Kidney (tissue), 13 donors: ENCODE measurements at regions not wholly inside any gene's neighbourhood (a gene's known extent, or its start where the extent isn't known, plus 50 kb on each side); places are given as distances from the start of the nearest gene placed in this dataset.

ENCODE experiments used
- DNase-seq, 5 donors: peaks; one replicate each; pipeline ENCODE4 v3.0.0-alpha.2; 2013 to 2020
- FAIRE-seq: peaks from 2 replicates; lab custom pipeline; 2012; peaks lifted over from hg19 to GRCh38; lab: Jason Lieb, UNC
- H3K27ac ChIP-seq, 2 donors: one replicate each; pipeline ENCODE4 v1.7.0; 2013; ENCODE audit warnings: low read depth in 2 of 2, low read length in 2 of 2, inconsistent platforms in 1 of 2
- H3K27me3 ChIP-seq: one replicate; pipeline ENCODE4 v1.7.1; 2013; ENCODE audit warnings: low read length, inconsistent platforms; ENCODE audit not compliant: control insufficient read depth, insufficient read depth
- H3K36me3 ChIP-seq, 3 donors: one replicate each; pipeline versions ENCODE4 v1.7.0 to v1.7.1; 2013; ENCODE audit warnings: low read length in 3 of 3, control low read depth in 1 of 3, inconsistent platforms in 1 of 3; ENCODE audit not compliant: insufficient read depth in 3 of 3, control insufficient read depth in 2 of 3
- H3K4me1 ChIP-seq, 3 donors: one replicate each; pipeline versions ENCODE4 v1.7.0 to v1.7.1; 2013; ENCODE audit warnings: low read length in 3 of 3, inconsistent platforms in 1 of 3, low read depth in 1 of 3; ENCODE audit not compliant: control insufficient read depth in 2 of 3, insufficient read depth in 2 of 3
- H3K4me3 ChIP-seq, 3 donors: one replicate each; pipeline versions ENCODE4 v1.7.0 to v1.8.1; 2013; ENCODE audit warnings: low read length in 3 of 3, control low read depth in 1 of 3, inconsistent platforms in 1 of 3
- H3K9ac ChIP-seq, 3 donors: one replicate each; pipeline versions ENCODE4 v1.7.0 to v1.7.1; 2013; ENCODE audit warnings: low read length in 3 of 3, control low read depth in 1 of 3, inconsistent platforms in 1 of 3
- H3K9me3 ChIP-seq, 3 donors: one replicate each; pipeline versions ENCODE4 v1.7.0 to v1.7.1; 2013; ENCODE audit warnings: low read length in 3 of 3, control low read depth in 1 of 3, inconsistent platforms in 1 of 3; ENCODE audit not compliant: control insufficient read depth in 2 of 3, insufficient read depth in 1 of 3
- CTCF ChIP-seq: IDR thresholded peaks from 3 replicates; pipeline ENCODE4 v1.5.1; 2012; ENCODE audit warnings: mild to moderate bottlenecking, moderate library complexity, borderline replicate concordance; ENCODE audit not compliant: insufficient read depth; ENCODE audit errors: extremely low read depth
- intact Hi-C: fragments of 100-400 bp; cut with DNase I; formaldehyde crosslinking; loops from one replicate; pipeline ENCODE4 v1.11.1; 2022
- donor health status: control.
- donor health status: control.
- donor health status: control.
- donor health status: control.
- donor health status: control.
- donor health status: DM: yes; HTN: yes; CAD: no.
- donor health status: Normal renal cell carcinoma (clear cell type).

DNA sequence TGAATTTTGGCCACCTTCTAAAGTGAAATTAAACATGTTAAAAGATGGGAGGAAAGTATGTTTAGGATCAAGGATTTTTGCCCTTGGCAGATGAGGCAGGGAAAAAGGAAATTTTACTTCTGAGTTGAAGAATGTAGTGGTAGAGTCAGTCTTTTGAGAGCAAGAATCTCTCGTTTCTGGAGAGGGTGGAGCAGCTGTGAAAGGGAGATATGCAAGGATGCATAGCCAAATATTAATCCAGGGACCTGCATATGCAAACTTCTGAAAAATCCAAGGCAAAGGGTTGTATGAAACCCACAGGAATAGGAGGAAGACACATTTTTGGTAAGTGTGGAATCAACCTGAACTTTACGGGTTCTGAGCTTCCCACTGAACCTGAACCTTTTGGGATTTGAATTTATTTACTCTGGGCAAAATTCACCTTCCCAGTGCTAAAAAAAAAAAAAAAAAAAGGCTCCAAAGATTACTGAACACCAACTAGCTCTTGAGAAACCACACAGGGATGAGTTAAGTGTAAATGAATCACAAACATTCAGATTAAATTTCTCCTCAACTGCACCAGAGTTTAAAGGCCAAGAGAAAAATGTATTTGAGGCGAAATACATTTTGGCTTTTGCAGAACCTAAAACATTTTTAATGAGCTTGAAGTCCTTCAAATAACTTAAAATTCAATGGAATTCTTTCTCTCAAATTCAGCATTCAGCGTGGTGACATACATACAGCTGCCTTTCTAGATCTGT is 187.1 kb upstream of the CDKN3 start:
- H3K4me3 ChIP-seq: no peak overlapping the region
- FAIRE-seq (no peak), DNase-seq (no peak)
- H3K27me3 ChIP-seq: no peaks in the 10 kb centered on the region
- H3K36me3 ChIP-seq: no peaks in the 10 kb centered on the region
- TF ChIP-seq CTCF: no peak
- no peak overlapping the region for H3K27ac ChIP-seq
- no peaks in the 10 kb centered on the region for H3K9me3 ChIP-seq
- intact Hi-C loops: no loop called here
- no peak overlapping the region for H3K9ac ChIP-seq
- H3K4me1 ChIP-seq: no peaks in the 10 kb centered on the region

DNA sequence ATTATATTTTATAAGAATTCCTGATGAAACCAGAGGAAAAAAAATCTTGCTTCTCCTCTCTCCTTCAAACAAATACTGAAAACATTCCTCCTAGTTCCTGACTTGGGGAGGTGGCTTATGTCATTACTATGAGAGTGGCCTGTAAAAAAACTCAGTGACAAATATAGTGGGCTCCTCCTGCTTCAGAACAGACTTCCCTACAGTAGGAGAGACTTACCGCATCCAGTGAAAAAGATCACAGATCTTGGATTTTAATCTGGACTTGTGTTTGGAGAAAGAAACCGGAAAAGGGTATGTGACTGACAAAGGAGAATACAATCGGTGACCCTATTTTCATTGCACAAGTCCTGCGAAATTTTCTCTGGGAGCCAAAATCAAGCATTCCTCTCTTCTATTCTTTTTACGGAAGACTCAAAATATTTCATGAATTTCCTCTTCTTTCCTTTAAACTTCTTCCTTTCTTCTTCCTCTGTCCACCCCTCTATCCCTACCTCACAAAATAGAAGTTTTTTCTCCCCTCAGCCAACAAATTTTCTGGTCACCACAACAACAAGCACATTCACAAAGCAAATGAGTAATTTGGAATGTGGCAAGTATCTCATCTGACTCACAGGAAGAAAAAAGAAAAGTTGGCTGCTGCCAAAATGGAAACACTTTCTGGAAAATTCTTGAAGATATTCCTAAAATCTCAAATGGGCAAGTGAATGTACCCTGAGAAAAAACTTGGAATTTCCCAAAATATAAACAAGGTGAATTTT is 185.1 kb upstream of the CDKN3 start:
- Histone ChIP-seq H3K27ac (no peak overlapping the region), H3K27me3 (no peaks in the 10 kb centered on the region), H3K9me3 (no peaks in the 10 kb centered on the region), H3K4me3 (no peak overlapping the region), H3K4me1 (no peaks in the 10 kb centered on the region), H3K36me3 (no peaks in the 10 kb centered on the region), H3K9ac (no peak overlapping the region)
- TF ChIP-seq CTCF: no peak
- DNase-seq: no peak
- peak; percentile 6 for FAIRE-seq
- intact Hi-C loops: no loop called here

DNA sequence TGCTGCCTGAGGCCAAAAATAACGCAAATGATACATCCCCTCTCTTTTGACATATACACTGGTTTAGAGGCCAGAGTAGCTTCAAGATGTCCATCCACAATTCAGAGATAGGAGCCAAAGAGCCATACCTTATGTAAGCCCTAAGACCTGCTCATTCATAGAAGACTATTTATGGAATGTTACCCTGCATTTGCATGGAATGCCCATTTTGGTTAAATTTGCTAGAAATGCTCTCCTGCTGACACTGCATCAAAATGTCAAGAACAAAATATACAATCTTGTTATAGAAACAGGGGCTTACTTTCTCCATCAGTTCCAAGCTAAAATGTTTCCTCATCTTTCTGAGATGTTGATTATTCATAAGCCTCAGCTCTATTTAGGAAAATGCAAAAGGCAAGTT is 183.3 kb upstream of the CDKN3 start:
- intact Hi-C loops: no loop called here

More for the DNA sequence above, 183.3 kb upstream of the CDKN3 start:
- Histone ChIP-seq H3K36me3 (no peaks in the 10 kb centered on the region), H3K4me3 (no peak overlapping the region), H3K27me3 (no peaks in the 10 kb centered on the region), H3K27ac (no peak overlapping the region), H3K9me3 (no peaks in the 10 kb centered on the region), H3K4me1 (no peaks in the 10 kb centered on the region), H3K9ac (no peak overlapping the region)
- no peak for DNase-seq
- no peak for TF ChIP-seq CTCF
- no peak for FAIRE-seq
